Hepatocyte (in vitro differentiated cells): ENCODE measurements at regions not wholly inside any gene's neighbourhood (a gene's known extent, or its start where the extent isn't known, plus 50 kb on each side); places are given as distances from the start of the nearest gene placed in this dataset.

Experiments
- EZH2 ChIP-seq: fragments of 200-600 bp; sonication (generic); IDR thresholded peaks from 2 replicates; pipeline ENCODE4 v1.6.1; 2016; ENCODE audit warnings: antibody characterized with exemption, mild to moderate bottlenecking, borderline replicate concordance
- TF ChIP-seq, protein P1 (sequence below): fragments of 200-600 bp; sonication (generic); IDR thresholded peaks from 2 replicates; pipeline ENCODE4 v1.5.1; 2016; ENCODE audit warnings: antibody characterized with exemption, mild to moderate bottlenecking; ENCODE audit not compliant: poor library complexity

DNA sequence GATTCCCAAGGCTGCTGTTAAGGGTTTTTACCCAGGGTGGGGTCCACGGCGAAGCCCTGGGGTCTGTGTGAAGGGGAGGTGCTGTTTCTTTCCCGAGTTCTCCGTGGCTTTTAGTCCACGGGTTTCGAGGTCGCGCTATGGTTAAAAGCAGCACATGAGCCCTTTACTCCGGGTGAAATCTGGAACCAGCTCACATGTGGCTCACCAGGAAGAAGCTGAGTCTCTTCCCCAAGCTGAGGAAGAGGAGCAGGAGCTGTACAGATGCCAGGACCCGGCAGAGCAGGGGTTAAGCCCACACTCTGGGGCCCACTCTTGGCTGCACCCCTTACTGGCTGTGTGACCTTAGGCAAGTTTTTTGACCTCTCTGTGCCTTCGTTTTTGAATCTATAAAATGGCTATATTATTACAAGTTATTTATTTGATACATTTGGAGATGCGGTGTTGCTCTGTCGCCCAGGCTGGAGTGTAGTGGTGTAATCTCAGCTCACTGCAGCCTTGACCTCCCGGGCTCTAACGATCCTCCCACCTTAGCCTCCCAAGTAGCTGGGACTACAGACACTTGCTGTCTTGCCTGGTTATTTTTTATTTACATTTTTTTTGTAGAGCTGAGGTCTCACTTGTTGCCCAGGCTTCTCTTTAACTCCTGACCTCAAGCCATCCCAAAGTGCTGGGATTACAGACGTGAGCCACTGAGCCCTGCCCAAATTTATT lies 266.3 kb downstream of the AACS start:
- no peak for TF ChIP-seq EZH2
- TF ChIP-seq, protein P1, sequence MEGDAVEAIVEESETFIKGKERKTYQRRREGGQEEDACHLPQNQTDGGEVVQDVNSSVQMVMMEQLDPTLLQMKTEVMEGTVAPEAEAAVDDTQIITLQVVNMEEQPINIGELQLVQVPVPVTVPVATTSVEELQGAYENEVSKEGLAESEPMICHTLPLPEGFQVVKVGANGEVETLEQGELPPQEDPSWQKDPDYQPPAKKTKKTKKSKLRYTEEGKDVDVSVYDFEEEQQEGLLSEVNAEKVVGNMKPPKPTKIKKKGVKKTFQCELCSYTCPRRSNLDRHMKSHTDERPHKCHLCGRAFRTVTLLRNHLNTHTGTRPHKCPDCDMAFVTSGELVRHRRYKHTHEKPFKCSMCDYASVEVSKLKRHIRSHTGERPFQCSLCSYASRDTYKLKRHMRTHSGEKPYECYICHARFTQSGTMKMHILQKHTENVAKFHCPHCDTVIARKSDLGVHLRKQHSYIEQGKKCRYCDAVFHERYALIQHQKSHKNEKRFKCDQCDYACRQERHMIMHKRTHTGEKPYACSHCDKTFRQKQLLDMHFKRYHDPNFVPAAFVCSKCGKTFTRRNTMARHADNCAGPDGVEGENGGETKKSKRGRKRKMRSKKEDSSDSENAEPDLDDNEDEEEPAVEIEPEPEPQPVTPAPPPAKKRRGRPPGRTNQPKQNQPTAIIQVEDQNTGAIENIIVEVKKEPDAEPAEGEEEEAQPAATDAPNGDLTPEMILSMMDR: no peak
